ENCODE measurements at regions not wholly inside any gene's neighbourhood (a gene's known extent, or its start where the extent isn't known, plus 50 kb on each side); places are given as distances from the start of the nearest gene placed in this dataset.

DNA sequence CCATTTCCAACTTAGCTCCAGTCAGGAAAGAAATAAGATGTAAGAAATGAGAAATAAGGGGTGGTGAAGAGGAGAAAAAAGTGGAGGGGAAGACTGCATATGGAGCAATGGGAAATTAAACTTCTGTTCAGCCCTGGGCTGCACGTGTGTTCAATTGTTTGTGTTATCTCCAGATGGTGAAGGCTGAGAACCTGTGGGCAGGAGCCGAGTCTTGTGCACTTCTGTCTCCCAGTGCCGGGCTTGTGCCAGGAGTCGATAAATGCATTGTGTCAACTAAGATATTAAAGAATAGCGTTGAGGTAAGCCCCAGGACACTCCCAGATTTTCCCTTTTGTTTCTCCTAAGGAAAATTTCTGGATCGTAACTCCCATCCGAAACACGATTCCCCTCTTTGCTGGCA, 98.2 kb downstream of the PRLHR start:
- no peak for DNase-seq (ENCODE audit: low read depth, low spot score)
- TF ChIP-seq, protein P1, sequence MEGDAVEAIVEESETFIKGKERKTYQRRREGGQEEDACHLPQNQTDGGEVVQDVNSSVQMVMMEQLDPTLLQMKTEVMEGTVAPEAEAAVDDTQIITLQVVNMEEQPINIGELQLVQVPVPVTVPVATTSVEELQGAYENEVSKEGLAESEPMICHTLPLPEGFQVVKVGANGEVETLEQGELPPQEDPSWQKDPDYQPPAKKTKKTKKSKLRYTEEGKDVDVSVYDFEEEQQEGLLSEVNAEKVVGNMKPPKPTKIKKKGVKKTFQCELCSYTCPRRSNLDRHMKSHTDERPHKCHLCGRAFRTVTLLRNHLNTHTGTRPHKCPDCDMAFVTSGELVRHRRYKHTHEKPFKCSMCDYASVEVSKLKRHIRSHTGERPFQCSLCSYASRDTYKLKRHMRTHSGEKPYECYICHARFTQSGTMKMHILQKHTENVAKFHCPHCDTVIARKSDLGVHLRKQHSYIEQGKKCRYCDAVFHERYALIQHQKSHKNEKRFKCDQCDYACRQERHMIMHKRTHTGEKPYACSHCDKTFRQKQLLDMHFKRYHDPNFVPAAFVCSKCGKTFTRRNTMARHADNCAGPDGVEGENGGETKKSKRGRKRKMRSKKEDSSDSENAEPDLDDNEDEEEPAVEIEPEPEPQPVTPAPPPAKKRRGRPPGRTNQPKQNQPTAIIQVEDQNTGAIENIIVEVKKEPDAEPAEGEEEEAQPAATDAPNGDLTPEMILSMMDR (IDR thresholded peaks at IDR 0.05; ENCODE audit: low read depth, low read length), result no peak
- H3K4me3 ChIP-seq (ENCODE audit: low read depth, low read length), result no peak overlapping the region
- in situ Hi-C loops (cut with HindIII; ENCODE audit: low sequenced_read_pairs), result no loop called here

DNA sequence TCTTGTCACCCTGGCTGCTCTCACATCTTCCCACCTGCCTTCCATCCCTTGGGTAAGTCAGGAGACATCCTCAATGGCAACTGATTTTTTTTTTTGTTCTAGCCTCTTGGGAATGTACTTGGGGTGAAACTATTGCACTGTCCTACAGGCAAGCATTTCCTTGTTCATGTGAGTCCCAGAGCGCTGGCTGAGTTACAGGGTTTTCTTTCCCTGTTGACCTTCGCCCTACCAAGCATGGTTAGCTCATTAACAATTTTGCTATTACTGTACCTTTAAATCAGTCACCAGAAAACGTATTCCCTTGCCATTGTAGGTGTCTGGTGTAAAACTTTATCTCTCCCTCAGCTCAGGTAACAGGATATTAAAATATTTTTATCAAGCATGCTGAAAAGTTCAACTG, 98.9 kb downstream of the PRLHR start:
- in situ Hi-C loops (cut with HindIII; ENCODE audit: low sequenced_read_pairs), result no loop called here
- DNase-seq (ENCODE audit: low read depth, low spot score), result no peak
- no peak overlapping the region for H3K4me3 ChIP-seq (ENCODE audit: low read depth, low read length)
- TF ChIP-seq, protein P1 (IDR thresholded peaks at IDR 0.05; ENCODE audit: low read depth, low read length), result no peak

DNA sequence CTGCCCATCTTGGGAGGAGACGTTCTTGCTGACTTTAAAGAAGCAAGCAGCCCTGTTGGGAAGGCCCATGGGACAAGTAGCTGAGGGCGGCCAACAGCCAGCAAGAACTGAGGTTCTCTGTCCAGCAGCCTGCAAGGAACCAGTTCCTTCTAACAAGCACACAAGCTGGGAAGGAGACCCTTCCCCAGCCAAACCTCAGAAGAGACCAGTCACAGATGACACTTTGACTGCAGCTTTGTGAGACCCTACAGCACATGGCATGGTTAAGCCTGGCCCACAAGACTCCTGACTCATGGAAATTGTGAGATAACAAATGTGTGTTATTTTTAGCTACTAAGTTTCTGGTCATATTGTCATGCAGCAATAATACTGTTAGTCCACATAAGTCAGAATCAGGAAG, 99.9 kb downstream of the PRLHR start:
- TF ChIP-seq, protein P1 (IDR thresholded peaks at IDR 0.05; ENCODE audit: low read depth, low read length), result no peak
- in situ Hi-C loops (cut with HindIII; ENCODE audit: low sequenced_read_pairs), result no loop called here
- DNase-seq (ENCODE audit: low read depth, low spot score), result no peak
- H3K4me3 ChIP-seq (ENCODE audit: low read depth, low read length), result no peak overlapping the region

DNA sequence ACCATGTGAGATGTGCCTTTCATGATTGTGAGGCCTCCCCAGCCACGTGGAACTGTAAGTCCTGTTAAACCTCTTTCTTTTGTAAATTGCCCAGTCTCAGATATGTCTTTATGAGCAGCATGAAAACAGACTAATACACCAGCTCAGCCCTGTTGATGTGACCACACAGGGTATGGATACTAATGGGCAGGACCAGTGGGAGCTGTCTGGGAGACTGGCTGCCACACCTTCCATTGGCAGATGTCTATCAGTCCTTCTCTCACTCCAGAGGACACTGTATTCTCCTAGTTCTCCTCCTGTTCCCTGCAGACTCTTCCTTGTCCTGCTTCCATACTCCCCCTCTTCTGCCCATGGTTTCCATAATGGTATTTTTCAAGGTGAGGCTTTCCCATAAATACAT, 104.4 kb downstream of the PRLHR start:
- no peak overlapping the region for H3K4me3 ChIP-seq (ENCODE audit: low read depth, low read length)
- no peak for DNase-seq (ENCODE audit: low read depth, low spot score)
- TF ChIP-seq, protein P1 (IDR thresholded peaks at IDR 0.05; ENCODE audit: low read depth, low read length), result no peak
- in situ Hi-C loops (cut with HindIII; ENCODE audit: low sequenced_read_pairs), result no loop called here

DNA sequence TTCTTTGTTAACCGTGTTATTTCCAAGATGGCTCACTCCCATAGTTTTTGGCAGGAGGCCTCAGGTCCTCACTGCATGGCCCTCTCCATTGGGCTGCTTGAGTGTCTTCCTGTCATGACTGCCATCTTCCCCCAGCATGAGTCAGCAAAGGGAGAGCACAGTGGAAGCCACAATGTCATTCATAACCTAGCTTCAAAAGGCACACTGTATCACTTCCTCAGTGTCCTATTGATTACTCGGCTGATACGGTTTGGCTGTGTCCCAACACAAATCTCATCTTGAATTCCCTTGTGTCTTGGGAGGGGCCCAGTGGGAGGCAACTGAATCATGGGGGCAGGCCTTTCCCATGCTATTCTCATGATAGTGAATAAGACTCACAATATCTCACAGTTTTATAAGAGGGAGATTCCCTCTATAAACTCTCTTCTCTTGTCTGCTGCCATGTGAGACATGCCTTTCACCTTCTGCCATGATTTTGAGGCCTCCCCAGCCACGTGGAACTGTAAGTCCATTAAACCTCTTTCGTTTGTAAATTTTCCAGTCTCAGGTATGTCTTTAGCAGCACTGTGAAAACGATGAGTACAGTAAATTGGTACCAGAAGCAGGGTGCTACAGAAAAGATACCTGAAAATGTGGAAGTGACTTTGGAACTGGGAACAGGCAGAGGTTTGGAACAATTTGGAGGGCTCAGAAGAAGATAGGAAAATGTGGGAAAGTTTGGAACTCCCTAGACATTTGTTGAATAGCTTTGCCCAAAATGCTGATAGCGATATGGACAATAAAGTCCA, 106.5 kb downstream of the PRLHR start:
- no peak for DNase-seq (ENCODE audit: low read depth, low spot score)
- H3K4me3 ChIP-seq (ENCODE audit: low read depth, low read length), result no peak overlapping the region
- TF ChIP-seq, protein P1 (IDR thresholded peaks at IDR 0.05; ENCODE audit: low read depth, low read length), result no peak
- in situ Hi-C loops (cut with HindIII; ENCODE audit: low sequenced_read_pairs), result no loop called here

DNA sequence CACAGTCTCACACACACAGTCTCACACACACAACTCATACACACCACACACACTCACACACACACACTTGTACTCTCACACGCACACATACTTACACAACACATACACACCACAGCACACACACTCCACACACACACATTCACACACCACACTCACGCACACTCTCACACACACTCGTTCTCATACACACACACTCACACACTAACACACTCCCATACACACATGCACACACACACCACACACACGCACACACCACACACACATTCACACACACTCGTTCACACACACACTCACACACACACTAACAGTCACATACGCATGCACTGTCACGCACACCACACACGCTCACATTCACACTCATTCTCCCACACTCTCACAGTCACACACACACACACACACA, 109.8 kb downstream of the PRLHR start:
- TF ChIP-seq, protein P1 (IDR thresholded peaks at IDR 0.05; ENCODE audit: low read depth, low read length), result no peak
- H3K4me3 ChIP-seq (ENCODE audit: low read depth, low read length), result no peak overlapping the region
- in situ Hi-C loops (cut with HindIII; ENCODE audit: low sequenced_read_pairs), result no loop called here
- DNase-seq (ENCODE audit: low read depth, low spot score), result no peak
